GM21423 (cell line): ENCODE measurements at regions not wholly inside any gene's neighbourhood (a gene's known extent, or its start where the extent isn't known, plus 50 kb on each side); places are given as distances from the start of the nearest gene placed in this dataset.

Experiments used
- ATAC-seq: cut with Tn5 transposase; IDR thresholded peaks from one replicate; pipeline ENCODE4 v1.9.1; 2021; ENCODE audit warnings: mild to moderate bottlenecking, moderate library complexity; ENCODE audit not compliant: unreplicated experiment

DNA sequence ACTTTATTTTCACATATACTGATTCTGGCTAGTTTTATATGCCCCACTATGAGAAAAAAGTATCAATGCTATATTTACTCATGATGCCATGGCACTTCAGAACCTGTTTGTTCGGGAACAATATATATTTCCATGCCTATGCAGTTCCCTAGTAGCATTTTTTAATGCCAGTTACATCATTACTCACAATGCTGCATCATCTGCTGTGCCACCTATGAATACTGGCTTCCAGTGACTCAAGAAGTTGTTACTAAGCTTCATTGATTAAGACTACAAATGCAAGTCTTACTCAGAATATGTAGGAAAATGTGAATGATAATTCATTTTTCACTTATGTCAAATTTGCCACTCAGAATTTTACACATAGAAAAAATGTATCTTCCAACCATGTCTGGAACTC, 97.9 kb downstream of the MAFB start:
- ATAC-seq, result no peak

DNA sequence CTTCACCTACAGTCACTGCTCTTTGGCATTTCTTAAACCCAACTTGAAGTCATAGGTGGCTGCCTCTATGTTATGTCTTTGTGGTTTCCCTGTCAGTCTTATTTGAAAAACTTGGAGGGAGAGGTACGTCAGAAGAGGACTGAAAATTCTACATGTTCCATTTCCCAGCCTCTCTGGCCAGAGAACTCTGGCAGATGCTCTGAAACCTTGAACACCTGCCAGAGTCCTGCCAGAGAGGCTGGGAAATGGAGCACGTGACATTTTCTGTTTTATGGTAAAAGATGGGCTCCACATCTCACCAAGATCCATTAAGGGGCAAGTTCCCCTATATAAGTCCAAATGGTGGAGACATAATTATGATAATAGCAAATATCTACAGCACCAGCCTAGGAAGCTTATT, 99.5 kb downstream of the MAFB start:
- ATAC-seq, result no peak

DNA sequence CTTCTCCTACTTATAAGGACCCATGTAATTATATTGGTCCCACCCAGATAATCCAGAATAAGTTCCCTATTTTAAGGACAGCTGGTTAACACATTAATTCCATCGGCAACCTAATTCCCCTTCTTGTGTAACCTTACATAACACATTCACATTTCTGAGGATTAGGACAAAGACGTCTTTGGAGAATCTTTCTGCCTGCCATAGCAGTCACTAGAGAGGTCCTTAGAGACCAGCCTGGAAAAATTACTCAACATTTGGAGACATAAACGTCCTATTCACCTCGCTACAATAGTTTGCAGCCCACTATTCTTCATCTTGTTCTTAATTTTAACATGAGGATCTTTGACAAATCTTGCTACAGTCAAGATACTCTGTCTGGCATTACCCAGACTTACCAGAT, 100.1 kb downstream of the MAFB start:
- no peak for ATAC-seq

DNA sequence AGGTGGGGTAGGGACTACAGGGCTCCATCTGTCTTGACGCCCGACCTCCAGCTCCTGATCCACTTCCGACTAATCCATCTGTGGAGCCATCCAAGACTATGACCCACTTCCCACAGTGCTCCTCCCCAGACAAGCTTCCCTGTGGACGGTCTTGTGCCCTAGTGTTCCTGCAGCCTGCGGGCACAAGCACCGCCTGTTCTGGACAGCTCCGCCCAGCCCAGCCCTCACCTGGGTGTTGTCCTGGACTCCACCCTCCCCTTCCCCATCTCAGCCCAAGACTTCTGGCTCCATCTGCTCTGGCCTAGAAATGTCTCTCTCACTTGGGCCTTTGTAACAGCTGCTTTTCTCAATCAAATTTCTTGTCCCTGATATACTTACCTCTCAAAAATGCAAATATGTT, 102.0 kb downstream of the MAFB start:
- ATAC-seq, result no peak

DNA sequence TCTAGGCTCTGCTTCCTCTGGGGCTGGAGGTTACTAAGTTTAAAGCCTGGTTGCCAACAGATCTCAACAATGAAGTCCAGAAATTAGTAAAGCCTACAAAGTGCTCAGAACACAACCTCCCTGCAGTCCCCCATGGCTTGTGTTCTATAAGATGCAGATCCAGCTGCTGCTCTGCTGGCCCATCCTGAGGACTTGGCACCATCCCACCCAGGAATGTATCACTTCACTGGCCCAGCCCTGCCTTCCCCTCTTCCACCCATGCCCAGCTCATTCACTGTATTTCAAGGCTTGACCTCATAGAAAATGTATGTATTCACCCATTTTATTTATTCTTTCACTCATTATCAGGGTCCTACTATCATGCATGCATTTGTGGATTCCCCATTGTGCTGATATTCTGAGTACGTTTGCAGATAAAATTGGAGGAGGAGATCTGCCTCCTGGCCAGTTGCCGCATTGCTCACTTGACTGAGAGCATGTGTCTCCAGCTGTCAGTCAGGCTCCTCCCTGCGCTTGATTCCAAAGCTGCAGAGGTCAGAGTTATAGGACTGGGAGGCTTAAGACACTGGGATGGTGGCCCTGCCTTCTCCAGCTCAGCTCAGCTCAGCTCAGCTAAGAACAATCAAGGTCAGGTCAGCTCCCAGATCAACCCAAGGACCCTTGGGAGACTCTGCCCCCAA, 104.8 kb downstream of the MAFB start:
- ATAC-seq, result no peak

DNA sequence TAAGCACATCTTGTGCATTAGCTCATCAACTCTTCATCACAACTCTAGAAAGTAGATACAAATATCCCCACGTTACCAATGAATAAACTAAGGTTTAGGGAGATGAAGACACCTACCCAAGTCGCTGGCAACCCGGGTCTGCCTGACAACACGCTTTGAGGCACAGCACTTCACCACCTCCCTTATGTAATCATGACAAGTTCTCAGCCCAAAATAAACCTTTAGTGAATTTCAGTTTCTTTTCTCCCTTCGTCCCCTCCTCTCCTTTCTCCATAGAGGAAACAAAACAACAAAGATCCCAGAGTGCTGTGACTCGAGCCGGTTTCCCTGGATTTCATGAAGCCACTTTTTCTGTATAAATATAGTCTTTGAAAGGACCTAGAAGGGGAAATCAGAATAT, 105.4 kb downstream of the MAFB start:
- ATAC-seq, result no peak

DNA sequence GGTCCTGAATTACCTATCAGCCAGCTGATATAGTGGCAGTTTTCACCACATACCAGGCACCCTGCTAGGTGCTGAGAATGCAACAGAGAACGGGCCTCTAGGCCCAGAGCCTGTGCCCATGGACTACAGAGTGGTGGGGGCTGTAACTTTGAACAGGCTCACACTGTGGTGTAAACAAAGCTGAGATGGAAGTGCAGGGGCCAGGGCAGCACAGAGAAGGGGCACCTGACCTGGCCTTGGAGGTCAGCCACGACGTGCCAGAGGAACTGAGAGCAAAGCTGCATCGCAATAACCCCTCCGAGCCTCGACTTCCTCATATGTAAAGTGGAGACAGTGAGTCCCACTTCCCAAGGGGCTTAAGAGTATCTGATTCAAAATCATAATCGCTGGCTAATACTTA, 105.8 kb downstream of the MAFB start:
- ATAC-seq, result no peak

DNA sequence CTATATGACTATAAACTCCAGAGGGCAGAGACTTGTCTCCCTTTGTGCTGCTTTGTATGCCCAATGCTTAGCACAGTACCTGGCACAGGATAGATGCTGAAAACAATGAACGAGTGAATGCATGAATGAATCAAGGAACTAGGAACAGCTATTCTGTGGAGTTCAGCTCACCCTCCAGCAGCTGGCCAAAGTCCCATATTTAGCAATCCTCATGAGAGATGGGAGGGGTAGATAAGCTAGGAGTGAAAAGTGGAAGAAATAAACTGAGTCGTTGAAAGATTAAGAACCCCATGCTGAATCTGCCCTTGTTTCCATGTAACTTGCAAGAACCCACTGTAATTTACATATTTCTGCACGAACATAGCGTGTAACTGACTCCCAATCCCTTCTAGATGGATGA, 106.5 kb downstream of the MAFB start:
- ATAC-seq, result no peak

DNA sequence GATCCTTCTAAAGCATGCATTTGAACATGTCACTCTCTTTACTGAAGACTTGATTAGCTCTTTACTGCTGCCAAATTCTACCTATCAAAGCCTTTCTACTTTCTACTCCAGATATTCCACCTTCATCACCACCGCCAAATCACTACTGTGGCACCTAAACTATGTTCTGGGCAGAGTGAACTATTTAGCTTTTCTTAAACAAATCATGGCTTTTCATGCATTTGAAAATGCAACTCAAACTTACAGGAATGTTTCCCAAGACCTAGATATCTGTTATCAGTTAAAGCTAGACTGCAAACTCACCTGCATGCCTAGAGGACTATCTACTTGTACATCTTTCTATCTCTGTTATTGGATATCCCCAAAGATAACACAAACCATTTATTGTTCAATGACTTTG, 109.3 kb downstream of the MAFB start:
- no peak for ATAC-seq

DNA sequence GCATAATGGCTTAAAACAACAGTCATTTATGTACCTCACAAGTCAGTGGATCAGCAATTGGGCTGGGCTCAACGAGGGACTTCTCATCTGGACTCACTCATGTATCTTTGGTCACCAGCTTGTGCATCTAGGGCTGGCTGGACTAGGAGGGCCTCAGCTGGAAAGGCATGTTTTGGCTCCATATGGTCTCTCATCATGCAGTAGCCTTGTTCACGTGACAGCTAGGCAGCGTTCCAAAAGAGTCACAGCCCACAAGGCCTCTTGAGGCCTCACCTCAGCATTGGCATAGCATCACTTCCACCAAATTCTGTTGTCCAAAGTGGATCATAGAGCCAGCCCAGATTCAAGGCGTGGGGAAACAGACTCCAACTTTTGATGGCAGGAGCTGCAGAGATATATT, 110.1 kb downstream of the MAFB start:
- ATAC-seq, result no peak

DNA sequence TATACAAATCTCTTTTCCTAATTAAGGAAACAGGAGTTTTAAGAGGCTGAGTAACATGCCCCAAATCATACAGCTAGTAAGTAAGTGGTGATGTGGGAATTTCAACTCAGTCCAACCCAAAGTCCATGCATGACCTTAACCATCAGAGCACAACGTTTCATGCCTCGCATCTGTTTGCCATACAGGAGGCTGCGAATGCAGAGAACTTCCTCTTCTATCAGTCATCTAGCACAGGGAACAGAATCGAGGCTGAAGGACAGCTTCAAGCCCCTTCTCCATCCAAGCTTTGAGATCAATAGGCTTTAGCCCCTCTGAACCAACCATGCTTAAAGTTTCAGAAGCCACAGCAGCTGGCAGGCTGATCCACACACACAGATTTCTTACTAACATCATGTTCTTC, 113.2 kb downstream of the MAFB start:
- no peak for ATAC-seq

DNA sequence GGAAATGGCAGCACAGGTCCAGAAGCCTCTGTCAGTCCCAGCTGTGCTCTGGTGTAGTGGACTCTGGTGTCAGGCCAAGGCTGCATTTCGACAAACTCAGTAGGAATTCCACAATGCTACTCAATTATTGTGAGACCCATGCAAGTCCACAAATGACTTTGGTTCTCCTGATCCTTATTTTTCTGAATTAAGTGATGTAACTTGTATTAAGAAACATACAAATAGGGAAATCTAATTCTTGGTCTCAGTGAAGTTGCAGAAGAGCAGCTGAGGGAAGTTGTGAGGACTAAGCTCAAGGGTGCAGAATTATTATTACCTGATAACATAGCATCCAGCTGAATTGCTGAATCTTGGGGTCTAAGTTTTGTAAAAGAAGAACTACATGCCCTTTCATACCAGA, 116.8 kb downstream of the MAFB start:
- ATAC-seq, result no peak

DNA sequence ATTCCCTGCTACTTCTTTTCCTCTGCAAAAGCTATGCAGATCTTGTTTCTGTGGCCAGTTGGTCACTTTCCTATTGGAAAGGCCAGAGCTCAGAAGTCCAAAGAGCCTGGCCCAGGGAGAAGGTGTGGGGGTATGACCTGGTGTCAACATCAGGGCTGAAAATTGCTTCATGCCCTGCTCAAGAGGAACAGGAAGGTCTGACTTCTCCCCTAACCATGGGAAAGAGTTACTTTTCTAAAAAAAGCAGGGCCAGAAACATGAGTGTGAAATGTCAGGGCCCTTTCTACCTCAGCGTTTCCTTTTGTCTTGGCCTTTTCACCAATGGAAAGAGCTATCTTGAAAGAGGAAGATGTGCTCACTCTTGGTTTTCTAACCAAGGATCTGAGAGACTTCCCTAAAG, 117.4 kb downstream of the MAFB start:
- no peak for ATAC-seq

DNA sequence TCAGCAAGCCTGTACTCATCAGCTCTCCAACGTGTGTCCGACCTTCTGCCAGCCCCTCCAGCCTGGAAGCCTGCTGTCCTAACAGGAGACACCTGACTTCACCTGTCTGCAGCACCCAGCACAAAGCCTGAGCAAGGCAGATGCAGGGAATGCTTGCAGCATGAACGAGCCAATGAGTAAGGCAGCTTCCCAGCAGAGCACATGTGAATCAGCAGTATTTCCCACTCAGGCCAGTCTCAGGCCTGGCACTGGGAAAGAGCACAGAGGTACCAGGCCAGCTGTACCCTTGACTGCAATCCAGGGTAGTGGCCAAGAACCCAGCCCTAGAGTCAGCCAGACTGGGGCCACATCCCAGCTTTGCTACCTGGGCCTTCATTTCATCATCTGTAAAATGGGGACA, 120.8 kb downstream of the MAFB start:
- ATAC-seq, result no peak

DNA sequence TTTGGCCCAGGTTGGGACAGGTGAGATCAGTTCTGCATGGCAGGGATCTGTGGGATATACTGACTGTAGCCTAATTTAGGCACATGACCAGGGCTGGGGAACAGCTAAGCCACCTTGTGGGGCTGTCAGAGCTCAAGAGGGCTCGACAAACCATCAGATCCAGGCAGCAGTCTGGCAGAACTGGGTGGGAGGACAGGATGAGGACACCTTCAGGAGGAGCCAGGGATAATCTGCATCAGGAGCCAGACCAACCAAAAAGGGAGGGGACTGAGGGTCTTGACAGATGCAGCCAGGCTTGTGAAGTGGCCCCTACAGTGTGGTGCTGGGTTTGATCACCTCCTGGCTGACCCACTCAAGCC, 123.4 kb downstream of the MAFB start:
- ATAC-seq, result no peak

DNA sequence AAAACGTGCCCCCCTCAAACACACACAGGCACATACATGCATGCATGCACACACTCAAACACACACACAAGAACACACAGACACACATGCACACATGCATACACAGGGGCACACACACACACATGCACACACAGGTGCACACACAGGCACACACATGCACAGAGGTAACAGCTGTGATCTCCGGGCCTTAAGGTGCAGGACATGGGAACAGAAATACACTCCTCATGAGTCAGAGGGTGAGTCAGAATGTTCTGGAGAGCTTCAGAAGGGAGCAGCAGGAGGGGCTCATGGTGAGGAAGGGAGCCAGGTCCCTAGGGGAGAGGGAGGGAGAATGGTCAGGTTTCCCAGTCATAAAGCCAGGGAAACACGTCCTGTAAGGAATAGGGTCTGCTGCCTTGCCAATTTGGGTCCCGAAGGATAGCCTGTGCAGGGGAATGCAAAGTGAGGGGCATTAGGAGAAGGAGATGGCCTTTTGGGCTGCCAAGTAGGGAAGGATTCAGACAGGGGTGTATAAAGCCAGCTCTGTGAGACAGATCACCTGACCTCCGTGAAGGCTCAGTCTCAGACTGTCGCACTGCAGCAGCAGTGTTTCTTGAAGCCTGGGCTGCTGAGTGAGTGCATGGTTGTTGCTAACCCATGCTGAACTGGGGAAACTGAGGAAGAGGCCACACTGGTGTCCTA, 123.9 kb downstream of the MAFB start:
- no peak for ATAC-seq

DNA sequence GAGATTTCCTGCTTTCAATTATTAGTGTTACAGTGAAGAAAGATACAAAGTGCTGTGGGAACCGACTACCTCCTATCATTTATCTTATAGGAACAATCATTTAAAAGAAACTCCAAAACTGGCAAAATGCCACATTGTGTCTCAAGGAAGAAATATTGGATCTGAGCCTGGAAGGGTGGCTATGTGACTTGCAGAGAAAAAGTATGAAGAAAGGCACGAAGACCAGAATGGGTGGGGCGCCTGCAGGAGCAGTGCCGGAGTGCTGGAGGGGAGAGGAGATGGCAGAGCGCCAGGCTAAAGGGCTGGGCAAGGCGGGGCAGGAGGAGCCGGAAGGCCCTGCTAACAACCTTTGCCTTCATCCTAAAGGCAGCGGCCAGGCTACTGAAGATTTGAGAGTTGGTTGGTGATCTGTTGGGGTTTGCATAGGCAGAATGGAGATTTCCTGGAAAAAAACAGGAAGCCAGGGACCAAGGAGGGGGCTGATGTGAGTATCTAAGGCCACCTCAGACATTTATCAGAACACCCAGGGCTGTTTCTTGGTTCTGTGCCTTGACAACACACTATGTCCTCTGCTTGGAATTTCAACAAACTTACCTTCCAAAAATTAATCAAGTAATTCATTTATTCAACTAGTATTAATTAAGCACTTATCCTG, 125.6 kb downstream of the MAFB start:
- ATAC-seq, result no peak

DNA sequence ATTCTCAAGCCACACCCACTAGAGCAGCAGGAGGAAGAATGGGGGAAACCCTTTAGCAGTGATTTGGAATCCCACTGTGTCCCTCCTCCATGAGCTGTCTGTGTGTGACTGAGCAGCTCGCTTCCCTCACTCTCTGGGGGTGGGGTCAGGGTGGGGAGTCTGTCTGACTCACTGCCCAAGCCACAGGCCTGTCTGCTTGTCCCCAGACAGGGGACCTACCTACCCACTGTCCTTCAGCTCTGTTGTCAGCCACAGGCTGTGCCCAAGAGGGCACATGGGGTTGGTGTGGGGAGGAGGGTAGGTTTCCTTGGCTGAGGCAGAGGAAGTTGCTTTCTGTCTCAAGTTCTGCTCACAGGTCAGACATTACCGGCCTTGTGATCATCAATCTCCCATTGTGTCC, 127.0 kb downstream of the MAFB start:
- no peak for ATAC-seq

DNA sequence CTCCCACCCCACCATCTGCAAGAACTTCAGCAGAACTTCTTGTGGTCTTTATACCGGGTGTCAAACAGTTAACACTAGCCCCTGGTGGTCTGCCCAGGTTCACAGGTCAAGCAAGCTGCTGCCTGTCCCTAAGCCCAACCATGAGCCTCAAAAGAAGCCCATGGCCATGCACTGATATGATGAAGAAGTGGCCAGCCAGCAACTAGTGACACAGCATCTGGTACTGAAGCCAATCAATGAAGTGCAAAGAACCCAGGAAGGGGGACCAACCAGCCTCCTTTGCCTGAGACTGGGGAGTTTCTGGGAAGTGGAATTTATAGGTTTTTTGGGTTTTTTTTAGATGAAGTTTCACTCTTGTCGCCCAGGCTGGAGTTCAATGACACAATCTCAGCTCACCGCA, 127.8 kb downstream of the MAFB start:
- ATAC-seq, result no peak

DNA sequence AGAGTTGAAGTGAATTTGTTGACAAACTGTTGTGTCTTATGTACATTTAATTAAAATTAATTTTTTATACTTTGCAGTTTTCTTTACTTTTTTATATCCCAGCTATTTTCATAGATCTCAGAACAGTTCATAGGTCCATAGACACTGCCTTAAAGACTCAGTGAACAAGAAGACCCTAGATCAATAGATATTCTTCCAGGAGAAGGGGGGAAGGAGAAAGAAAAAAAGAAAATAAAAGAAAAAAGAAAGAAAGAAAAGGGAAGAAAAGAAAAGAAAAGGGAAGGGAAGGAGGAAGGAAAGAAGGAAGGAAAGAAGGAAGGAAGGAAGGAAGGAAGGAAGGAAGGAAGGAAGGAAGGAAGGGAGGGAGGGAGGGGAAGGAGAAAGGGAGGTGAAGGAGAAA, 130.8 kb downstream of the MAFB start:
- ATAC-seq, result no peak

DNA sequence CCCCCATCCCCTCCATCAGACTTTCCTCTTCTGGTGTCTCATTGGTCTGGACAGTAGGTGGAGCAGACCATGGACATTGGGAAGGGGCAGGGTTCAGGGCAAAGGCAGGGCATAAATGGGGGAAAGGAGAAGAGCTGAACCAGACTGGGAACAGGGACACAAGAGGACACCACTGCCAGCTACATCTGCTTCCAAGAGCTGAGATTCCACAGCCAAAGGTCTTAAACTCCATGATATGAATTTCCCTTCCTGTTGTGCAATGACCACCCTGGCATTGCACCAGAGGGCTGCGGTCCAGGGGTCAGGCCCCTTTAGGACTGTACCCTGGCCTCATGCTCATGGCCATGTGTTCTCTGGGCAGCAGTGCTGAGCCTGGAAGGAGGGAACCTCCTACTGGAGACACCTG, 137.9 kb downstream of the MAFB start:
- ATAC-seq, result no peak

DNA sequence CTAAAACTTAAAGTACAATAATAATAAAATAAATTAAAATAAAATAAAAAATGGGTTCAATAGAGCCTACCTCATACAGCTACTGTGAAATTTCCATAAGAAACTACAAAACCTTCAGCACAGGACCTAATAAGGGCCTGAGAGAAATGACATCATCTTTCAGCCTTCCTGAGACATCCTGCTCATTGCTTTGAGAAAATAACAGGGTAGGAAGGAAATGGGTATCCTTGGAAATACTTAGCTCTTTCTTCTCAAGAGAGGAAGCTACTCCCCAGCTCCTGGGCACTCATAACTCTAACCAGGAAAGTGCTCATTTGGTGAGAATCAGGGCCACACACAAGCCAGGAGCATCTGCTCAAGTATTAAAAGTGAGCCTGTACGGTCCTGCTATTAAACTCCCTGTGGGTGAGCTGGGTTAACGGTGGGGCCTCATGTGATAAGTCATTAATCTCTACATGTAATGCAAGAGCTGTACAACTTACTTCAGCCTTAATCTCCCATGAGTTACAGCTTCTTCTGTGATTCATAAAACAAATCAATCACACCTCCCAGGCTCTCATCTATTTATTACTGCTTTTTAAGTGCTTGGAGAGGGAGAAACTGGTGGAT, 141.4 kb downstream of the MAFB start:
- ATAC-seq, result no peak
